ENCODE measurements at regions not wholly inside any gene's neighbourhood (a gene's known extent, or its start where the extent isn't known, plus 50 kb on each side); places are given as distances from the start of the nearest gene placed in this dataset.

- no peak for TF ChIP-seq SMC3 (conservative IDR thresholded peaks at IDR 0.05; ENCODE audit: insufficient read depth, low read depth, low read length)
- TF ChIP-seq TEAD4 (IDR thresholded peaks at IDR 0.05; ENCODE audit: low read length) = no peak
- no peak for TF ChIP-seq TEAD4 (CRISPR knock-in tag; IDR thresholded peaks at IDR 0.05; ENCODE audit: borderline replicate concordance)
These were observed 170.5 kb upstream of the COPS8 start for GRCh38 chr2:236915186-236915585.

All from K562 (cell line).